HG03025 (cell line): ENCODE measurements at regions not wholly inside any gene's neighbourhood (a gene's known extent, or its start where the extent isn't known, plus 50 kb on each side); places are given as distances from the start of the nearest gene placed in this dataset.
A peak's percentile ranks its signal among the peaks of the same experiment; 100 is the strongest.
"Not testable (repeated sequence)": the region's sequence is repeated elsewhere in the genome, so short reads cannot be mapped to it uniquely, and the experiment has no call there.

Source experiments
- ATAC-seq: cut with Tn5 transposase; IDR thresholded peaks from one replicate; pipeline ENCODE4 v1.9.1; 2021; ENCODE audit warnings: mild to moderate bottlenecking, moderate library complexity; ENCODE audit not compliant: unreplicated experiment, low FRiP score

GRCh38 chr4:141339966-141340365, 119.3 kb downstream of the ZNF330 start:
- ATAC-seq: no peak

DNA sequence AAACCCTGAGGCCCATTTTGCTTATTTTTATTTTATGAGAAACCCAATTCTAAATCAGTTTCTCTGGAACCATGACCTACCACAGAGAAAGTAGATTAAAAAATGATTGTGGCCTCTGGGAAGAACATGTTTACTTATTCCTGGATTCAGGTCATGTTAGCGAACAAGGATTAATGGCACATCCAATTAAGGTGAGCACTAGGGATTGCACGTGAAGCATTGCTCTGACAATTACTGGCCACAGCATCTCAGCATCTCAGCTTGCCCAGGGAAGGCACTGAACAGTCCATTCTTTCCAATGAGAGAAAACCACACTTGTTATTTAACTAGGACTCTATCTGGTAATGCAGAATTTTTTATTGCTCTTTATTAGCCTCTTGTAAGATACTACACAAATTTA, 119.8 kb downstream of the ZNF330 start:
- no peak for ATAC-seq

DNA sequence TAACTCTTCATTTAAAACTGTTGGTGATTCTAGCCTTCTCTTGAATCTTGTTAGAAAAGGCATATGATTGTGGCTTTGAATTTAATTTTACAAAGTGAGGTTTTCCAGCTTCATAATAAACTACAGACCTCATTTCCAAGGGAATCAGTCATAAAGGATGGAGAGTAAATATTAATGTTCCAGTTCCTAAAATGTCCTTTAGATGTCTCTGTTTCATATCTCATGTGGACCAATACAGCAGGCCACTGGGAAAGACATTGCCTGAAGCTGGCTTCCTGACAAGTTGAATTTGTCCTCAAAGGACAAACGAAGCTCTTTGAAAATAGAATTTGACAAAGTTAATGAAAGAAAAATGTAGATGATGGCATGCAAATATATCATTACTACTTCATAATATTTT, 125.4 kb downstream of the ZNF330 start:
- no peak for ATAC-seq

- no peak for ATAC-seq
Measured at GRCh38 chr4:141347684-141348083, 127.0 kb downstream of the ZNF330 start.

GRCh38 chr4:141348125-141348524, 127.4 kb downstream of the ZNF330 start:
- ATAC-seq: peak; percentile 42

DNA sequence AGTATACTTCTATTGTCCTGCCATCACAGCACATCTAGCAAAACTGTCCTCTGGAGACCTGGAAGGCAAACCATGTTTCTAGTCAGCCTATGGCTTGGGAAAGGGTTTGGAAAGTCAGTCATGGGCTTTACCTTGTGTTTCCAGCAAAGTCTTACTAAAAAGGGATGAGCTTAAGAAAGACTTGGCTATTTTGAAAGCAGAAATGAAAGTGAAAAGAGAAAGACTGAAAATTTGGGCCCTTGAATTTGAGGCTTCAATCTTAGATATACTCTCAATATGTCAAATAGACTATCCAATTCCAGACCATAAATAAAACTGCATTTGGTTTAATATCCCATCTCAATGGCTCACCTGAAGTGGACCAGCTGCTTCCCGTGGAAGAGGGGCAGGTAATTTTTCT, 127.9 kb downstream of the ZNF330 start:
- peak; percentile 67 for ATAC-seq

DNA sequence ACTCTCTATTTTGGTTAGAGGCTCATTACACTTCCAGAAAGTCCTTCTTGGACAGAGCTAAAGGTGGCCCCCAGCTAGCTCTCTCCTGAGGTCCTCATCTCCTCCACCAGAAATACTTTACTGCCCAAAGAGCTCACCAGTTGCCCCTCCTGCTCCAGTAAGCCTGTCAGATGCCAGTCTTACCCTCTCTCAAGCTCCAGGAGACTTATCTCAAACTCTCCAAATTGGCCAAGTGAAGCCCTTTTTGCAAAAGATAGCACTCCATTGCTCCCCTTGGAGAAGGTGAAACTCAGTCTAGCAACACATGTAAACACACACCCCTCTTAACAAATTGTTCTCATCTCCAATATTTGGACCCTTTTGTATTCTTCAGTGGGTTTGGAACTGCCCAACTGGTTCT, 128.5 kb downstream of the ZNF330 start:
- no peak for ATAC-seq

- ATAC-seq: no peak
Measured at GRCh38 chr4:141350122-141350905, 129.6 kb downstream of the ZNF330 start.

DNA sequence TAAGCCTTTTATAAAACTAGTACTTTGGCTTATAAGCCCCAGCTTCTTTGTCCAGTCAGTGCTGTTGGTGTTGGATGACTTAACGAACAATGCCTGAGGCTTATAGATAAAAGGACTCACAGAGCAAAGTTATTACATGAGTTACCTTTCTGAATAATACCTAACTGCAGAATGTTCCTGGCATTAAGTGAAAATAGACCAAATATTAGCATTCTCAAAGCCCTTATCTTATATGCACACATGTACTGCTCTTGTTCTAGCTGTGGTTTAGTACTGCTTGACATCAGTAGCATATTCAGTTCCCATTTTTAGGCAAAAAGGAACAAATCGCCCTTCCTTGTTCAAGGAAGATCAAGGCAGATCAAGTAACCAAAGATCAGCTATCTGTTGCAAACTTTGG, 131.6 kb downstream of the ZNF330 start:
- ATAC-seq: no peak

- no peak for ATAC-seq
Measured at GRCh38 chr4:141352909-141353525, 132.3 kb downstream of the ZNF330 start.

- no peak for ATAC-seq
Measured at GRCh38 chr4:141356321-141356962, 135.7 kb downstream of the ZNF330 start.

DNA sequence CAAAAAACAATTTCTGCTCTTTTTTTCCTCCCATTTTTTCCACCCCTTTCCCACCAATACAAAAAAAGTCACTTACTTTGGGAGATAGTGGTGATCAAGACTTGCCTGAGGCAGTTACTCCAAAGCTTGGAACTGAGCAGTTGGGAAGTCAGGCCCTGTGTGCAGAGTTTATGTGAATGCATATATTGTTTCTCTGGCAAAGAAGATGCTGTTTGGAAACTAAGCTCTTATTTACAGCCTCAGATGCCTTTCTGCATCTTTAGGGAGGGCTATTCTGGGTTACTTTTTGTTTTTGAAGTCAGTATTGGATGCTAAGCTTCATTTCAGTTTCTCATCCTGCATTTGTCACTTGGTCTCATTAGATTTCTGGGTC, 136.3 kb downstream of the ZNF330 start:
- no peak for ATAC-seq

DNA sequence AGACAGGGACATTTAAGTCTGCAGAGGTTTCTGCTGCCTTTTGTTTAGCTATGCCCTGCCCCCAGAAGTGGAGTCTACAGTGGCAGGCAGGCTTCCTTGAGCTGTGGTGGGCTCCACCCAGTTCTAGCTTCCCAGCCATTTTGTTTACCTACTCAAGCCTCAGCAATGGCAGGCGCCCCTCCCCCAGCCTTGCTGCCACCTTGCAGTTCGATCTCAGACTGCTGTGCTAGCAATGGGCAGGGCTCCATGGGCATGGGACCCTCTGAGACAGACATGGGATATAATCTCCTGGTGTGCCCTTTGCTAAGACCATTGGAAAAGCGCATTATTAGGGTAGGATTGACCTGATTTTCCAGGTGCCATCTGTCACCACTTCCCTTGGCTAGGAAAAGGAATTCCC, 147.5 kb downstream of the ZNF330 start:
- ATAC-seq: not testable (repeated sequence)

DNA sequence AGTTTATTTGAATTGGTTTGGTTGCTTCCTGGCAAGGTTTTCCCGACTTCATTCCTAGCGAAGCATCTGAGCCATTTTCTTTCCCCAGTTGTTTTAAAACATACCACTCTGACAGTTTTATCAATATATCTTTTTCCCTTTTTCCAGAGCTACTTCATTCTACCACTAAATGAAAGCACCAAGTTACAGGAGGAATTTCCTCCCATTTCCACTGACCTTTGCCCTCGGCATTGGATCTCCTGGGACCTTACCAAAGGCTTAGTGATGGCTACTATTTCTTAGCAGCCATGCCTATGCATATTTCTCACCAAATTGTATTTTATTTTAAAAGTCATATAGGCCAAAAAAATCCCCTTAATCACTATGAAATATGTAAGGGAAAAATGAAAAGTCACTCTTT, 150.5 kb downstream of the ZNF330 start:
- no peak for ATAC-seq

DNA sequence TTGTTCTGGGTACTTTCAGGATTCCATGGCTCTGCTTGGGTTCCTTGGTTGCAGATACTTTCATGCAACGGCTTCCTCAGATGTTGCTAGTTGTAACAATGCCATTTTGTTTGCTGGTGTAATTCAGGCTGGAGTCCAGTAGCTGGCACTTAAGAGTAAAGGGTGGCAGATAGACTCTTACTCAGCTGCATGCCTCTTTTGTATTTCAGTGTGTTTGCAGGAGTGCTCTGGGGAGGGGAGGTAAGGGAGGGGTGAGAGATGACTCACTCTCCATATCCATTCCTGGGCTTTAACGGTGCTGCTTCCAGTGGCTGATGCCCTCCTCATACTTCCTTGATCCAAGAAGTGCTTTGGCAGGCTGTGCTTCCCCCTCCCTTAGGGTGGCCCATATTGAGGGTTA, 155.2 kb downstream of the ZNF330 start:
- no peak for ATAC-seq

DNA sequence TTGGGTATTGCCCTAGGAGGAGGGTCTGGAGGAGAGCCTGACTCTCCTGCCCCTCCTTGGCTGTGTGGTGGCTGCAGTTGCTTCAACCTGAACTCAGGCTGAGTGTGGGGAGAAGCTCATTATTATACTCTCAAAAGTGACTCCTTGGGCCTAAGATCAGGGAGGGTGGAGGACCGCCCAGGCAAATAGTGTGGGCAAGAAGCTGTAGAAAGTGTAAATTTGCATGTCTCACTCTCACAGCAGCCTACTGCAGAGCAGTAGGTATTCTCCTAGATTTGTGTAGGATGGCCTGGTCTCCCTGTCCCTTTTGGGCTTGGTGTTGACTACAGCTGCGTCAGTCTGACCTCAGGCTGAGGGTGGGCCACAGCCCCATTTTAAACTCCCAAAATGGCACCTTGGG, 156.1 kb downstream of the ZNF330 start:
- ATAC-seq: peak; percentile 98

DNA sequence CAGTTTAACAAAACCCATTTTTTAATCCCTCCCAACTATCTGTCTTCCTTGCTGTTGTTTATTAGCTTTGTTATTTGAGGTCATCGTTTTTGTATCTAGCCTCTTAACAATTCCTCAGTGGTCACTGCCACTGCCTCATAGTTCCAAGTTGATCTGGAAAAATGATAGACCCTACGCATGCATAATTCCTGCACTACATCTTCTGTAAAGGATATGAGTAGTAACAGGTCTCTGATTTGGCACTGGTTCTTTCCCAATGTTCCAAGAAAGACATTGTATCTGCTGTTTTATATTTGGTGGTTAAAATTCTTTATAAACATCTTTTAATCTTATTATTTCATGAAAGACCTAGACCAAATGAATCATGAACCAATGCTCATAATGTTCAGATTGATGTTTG, 166.6 kb downstream of the ZNF330 start:
- ATAC-seq: no peak

- no peak for ATAC-seq
Measured at GRCh38 chr4:141388481-141388880, 167.8 kb downstream of the ZNF330 start.

GRCh38 chr4:141389649-141390048, 169.0 kb downstream of the ZNF330 start:
- ATAC-seq: no peak

DNA sequence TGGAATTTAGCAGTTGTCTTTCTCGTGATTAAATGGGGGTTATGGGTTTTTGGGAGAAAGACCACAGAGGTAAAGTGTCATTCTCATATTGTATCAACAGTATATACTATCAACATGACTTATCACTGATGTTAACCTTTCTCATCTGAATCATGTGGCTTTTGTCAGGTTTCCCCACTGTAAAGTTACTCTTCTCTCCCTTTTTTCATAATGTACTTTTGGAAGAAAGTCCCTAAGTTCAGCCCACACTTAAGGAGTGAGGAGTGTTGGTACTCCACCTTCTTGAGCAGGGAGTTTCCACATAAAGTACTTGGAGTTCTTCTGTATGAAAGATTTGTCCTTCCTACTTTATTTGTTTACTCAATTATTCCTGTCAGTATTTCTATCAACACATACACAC, 169.9 kb downstream of the ZNF330 start:
- no peak for ATAC-seq

GRCh38 chr4:141391293-141391692, 170.6 kb downstream of the ZNF330 start:
- no peak for ATAC-seq

- ATAC-seq: no peak
Measured at GRCh38 chr4:141391771-141392170, 171.1 kb downstream of the ZNF330 start.
